IPS-NIHi11 (cell line): ENCODE measurements at regions not wholly inside any gene's neighbourhood (a gene's known extent, or its start where the extent isn't known, plus 50 kb on each side); places are given as distances from the start of the nearest gene placed in this dataset.
"Not testable (repeated sequence)": the region's sequence is repeated elsewhere in the genome, so short reads cannot be mapped to it uniquely, and the experiment has no call there.

ENCODE experiments used
- DNase-seq: peaks from one replicate; pipeline ENCODE4 v3.0.0; 2012; ENCODE audit warnings: mixed read lengths, low spot score

GRCh38 chr14:71783088-71783487 is 149.1 kb upstream of the RGS6 start:
- no peak for DNase-seq

GRCh38 chr14:71783786-71784185 is 148.4 kb upstream of the RGS6 start:
- no peak for DNase-seq

GRCh38 chr14:71789005-71789404 is 143.2 kb upstream of the RGS6 start:
- DNase-seq, result no peak

GRCh38 chr14:71799841-71800240 is 132.4 kb upstream of the RGS6 start:
- DNase-seq, result no peak

GRCh38 chr14:71800878-71801277 is 131.4 kb upstream of the RGS6 start:
- no peak for DNase-seq

- DNase-seq, result no peak
Measured at GRCh38 chr14:71803539-71804260, 128.5 kb upstream of the RGS6 start.

- no peak for DNase-seq
Measured at GRCh38 chr14:71804992-71805391, 127.2 kb upstream of the RGS6 start.

GRCh38 chr14:71807049-71807448 is 125.2 kb upstream of the RGS6 start:
- not testable (repeated sequence) for DNase-seq

GRCh38 chr14:71810800-71811199 is 121.4 kb upstream of the RGS6 start:
- not testable (repeated sequence) for DNase-seq

- no peak for DNase-seq
Measured at GRCh38 chr14:71812693-71813092, 119.5 kb upstream of the RGS6 start.

GRCh38 chr14:71815110-71815509 is 117.1 kb upstream of the RGS6 start:
- no peak for DNase-seq

- peak; percentile 25 for DNase-seq
Measured at GRCh38 chr14:71824816-71825215, 107.4 kb upstream of the RGS6 start.

GRCh38 chr14:71833476-71833875 is 98.8 kb upstream of the RGS6 start:
- DNase-seq, result no peak

GRCh38 chr14:71834284-71835204 is 97.7 kb upstream of the RGS6 start:
- no peak for DNase-seq

GRCh38 chr14:71852181-71852580 is 80.0 kb upstream of the RGS6 start:
- peak; percentile 12 for DNase-seq

- peak; percentile 77 for DNase-seq
Measured at GRCh38 chr14:71855399-71856036, 76.7 kb upstream of the RGS6 start.

- DNase-seq, result no peak
Measured at GRCh38 chr14:71856199-71856919, 75.9 kb upstream of the RGS6 start.

- no peak for DNase-seq
Measured at GRCh38 chr14:71863049-71863448, 69.2 kb upstream of the RGS6 start.

GRCh38 chr14:71863766-71864165 is 68.5 kb upstream of the RGS6 start:
- no peak for DNase-seq
